ENCODE measurements at regions not wholly inside any gene's neighbourhood (a gene's known extent, or its start where the extent isn't known, plus 50 kb on each side); places are given as distances from the start of the nearest gene placed in this dataset.

DNA sequence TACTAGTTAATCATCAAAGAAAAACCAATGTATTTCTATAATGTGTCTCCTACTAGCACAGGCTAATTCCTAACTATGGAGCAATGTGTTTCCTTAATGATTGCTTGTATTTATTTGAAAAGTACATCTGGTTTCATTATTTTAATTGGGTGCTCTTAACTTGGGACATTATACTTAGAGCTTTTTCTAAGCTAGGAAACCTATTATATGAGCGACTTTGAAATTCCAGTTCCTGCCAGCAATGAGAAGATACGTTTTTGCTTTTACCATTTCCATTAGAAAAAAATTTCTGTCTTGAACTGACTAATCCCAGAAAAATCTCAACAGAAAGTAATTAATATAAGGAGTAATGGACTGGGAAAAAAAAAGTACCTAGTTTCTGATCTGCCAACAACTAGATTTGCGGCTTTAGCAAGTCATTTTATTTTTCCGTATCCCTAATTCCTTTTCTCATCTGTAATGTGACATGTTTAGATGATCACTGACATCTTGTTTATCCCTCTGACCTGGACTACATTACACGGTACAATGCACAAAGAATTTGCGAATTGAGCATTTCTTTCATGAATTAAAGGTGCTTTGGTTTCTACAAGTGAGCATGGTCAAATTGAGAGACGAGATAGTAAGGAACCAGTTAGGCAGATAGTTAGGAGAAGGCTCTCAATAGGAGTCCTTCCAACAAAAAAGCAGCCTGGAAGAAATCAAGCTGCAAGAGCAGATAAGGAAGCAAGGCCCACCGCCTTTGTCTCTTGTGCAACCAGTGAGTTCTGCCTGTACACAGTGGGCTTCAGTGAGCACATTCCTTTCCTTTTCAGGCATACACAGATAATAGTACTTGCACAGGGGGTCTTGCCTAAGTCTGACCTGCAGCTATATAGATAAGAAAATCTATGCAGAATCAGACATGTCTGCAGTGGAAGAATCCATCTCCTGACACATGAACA lies 1765.0 kb upstream of the FLRT2 start:
- no peaks in the 10 kb centered on the region for H3K4me1 Mint-ChIP-seq (ENCODE audit: low read depth)
- intact Hi-C loops (cut with micrococcal nuclease): no loop called here

DNA sequence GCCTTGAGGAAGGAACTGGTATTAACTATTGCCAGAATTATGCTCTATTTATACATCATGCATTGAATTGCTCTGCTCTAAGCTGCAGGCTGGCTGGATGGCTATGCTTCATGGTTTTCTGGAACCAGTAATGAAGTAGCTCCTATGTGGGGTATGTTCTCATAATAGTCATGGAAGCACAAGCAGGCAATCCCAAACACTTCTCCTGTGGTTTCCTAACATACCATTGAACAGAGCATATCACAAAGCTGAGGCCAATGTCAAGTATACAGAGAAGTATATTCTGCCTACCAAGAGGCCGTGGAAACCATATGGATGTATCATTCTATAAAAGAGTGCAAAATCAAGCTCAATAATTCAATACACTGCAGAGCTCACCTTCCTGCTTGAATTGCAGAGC lies 1752.4 kb upstream of the FLRT2 start:
- intact Hi-C loops (cut with micrococcal nuclease): no loop called here
- CTCF ChIA-PET: no interaction called here
- no peak overlapping the region for H3K4me3 Mint-ChIP-seq
- no peaks in the 10 kb centered on the region for H3K27me3 Mint-ChIP-seq (ENCODE audit: low read depth)
- no peaks in the 10 kb centered on the region for H3K4me1 Mint-ChIP-seq (ENCODE audit: low read depth)
- no peaks in the 10 kb centered on the region for H3K36me3 Mint-ChIP-seq (ENCODE audit: low read depth)
- H3K9me3 Mint-ChIP-seq: peaks cover 11% of the 10 kb centered on the region
- DNase-seq: no peak
- H3K27ac Mint-ChIP-seq: no peak overlapping the region

More for the DNA sequence above, 1765.0 kb upstream of the FLRT2 start:
- Mint-ChIP-seq H3K27me3 (ENCODE audit: low read depth) (no peaks in the 10 kb centered on the region), H3K4me3 (no peak overlapping the region), H3K9me3 (peaks cover 8% of the 10 kb centered on the region), H3K27ac (no peak overlapping the region), H3K36me3 (ENCODE audit: low read depth) (no peaks in the 10 kb centered on the region)
- DNase-seq: no peak
- CTCF ChIA-PET: no interaction called here

DNA sequence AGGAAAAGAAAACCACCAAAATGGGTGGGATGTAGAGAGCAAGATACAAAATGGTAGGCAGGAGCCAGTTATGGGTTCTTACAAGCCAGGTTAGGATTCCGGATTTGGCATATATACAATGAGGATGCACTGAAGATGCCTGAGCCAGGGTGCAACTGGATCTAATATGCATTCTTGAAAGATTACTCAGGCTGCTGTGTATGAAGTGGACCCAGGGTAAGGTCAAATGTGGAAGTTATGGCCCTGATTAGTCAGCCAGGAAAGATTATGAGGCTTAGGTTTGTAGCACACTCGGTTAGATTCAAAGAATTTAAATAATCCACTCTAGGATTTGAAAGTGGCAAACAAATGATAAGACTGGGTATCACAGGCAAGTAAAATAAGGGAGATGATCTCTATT lies 1750.7 kb upstream of the FLRT2 start:
- intact Hi-C loops (cut with micrococcal nuclease): no loop called here
- H3K9me3 Mint-ChIP-seq: peaks cover 11% of the 10 kb centered on the region
- no peaks in the 10 kb centered on the region for H3K36me3 Mint-ChIP-seq (ENCODE audit: low read depth)
- H3K4me1 Mint-ChIP-seq (ENCODE audit: low read depth): no peaks in the 10 kb centered on the region
- no peak overlapping the region for H3K4me3 Mint-ChIP-seq
- no peaks in the 10 kb centered on the region for H3K27me3 Mint-ChIP-seq (ENCODE audit: low read depth)
- DNase-seq: no peak
- no peak overlapping the region for H3K27ac Mint-ChIP-seq
- CTCF ChIA-PET: no interaction called here

DNA sequence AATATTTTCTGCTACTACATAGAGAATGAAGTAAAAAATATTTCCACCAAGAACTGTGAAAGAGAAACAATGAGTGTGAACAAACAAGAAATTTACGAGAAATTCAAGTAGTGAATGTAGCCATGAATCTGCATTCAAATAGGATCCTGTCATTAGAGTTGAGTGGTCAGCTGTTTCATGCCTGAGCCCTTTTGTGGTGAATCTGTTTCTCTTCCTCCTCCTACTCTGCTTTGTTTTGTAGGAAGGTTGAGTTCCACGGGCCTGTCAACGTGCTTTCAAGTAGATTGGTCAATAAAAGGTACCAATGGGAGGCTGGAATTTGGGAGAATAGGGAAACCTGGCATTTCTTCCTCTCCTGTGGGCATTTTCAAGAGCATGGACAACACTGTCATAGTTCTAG lies 1749.6 kb upstream of the FLRT2 start:
- peaks cover 10% of the 10 kb centered on the region for H3K9me3 Mint-ChIP-seq
- intact Hi-C loops (cut with micrococcal nuclease): no loop called here
- DNase-seq: no peak

DNA sequence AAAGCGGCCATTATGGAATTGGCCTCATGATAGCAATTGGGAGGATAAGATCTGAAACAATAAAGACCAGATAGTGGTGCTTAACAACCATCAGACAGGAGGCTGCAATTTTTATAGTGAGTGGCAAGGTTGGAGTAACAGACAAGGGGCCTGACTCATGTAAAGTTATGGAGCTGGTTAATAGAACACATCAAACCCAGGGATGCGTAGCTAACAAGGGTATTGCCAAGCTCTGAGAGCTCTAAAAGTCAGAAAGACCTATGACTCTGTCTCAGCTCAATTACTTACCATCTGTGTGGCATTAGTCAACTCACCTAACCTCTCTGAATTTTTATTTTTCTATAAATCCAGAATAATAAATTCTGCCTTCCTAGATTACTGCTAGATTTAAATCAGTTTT lies 1731.5 kb upstream of the FLRT2 start:
- Mint-ChIP-seq H3K4me1 (ENCODE audit: low read depth) (no peaks in the 10 kb centered on the region), H3K36me3 (ENCODE audit: low read depth) (no peaks in the 10 kb centered on the region), H3K9me3 (peaks cover 3% of the 10 kb centered on the region), H3K27ac (no peak overlapping the region), H3K27me3 (ENCODE audit: low read depth) (no peaks in the 10 kb centered on the region), H3K4me3 (no peak overlapping the region)
- CTCF ChIA-PET: no interaction called here
- no peak for DNase-seq
- intact Hi-C loops (cut with micrococcal nuclease): no loop called here

More for the DNA sequence above, 1749.6 kb upstream of the FLRT2 start:
- Mint-ChIP-seq H3K36me3 (ENCODE audit: low read depth) (no peaks in the 10 kb centered on the region), H3K4me3 (no peak overlapping the region), H3K27ac (no peak overlapping the region), H3K4me1 (ENCODE audit: low read depth) (no peaks in the 10 kb centered on the region), H3K27me3 (ENCODE audit: low read depth) (no peaks in the 10 kb centered on the region)
- CTCF ChIA-PET: no interaction called here

DNA sequence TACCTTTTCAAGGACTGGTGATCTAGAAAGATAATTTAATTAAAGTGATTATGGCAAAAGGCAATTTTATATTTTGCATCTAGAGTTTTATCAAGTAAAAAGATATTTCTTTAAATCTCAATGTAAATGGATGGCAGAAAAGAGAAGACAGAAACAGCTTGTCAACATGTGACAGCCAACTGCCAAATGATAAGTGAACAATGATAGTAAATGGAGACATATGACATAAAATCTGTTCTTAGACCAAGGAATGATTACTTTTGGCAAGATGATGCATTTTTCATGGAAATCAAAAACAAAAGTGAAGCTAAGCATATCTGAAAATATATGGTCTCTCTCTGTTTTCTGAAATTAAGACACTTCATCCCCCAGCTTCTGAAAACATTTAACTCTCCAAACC lies 1730.7 kb upstream of the FLRT2 start:
- Mint-ChIP-seq H3K4me3 (no peak overlapping the region), H3K27me3 (ENCODE audit: low read depth) (no peaks in the 10 kb centered on the region), H3K4me1 (ENCODE audit: low read depth) (no peaks in the 10 kb centered on the region), H3K36me3 (ENCODE audit: low read depth) (no peaks in the 10 kb centered on the region), H3K27ac (no peak overlapping the region), H3K9me3 (peaks cover 3% of the 10 kb centered on the region)
- intact Hi-C loops (cut with micrococcal nuclease): no loop called here
- CTCF ChIA-PET: no interaction called here
- DNase-seq: no peak

DNA sequence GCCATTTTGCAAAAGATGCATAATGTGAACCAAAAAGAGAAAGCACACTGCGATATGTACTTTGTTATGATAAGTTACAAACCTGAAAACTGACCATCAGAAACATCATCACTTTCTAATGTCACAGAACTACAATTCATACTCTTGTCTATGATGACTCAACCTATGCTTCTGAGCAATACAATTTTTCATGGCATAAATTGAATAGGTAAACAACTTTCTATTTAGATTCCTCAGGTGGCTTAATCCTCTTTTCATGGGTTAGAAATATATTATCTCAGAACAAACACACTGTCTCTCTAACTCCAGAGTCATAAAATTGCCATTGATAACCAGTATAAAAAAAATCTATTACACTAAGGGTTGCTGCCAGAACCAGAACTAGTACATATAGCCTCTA lies 1715.0 kb upstream of the FLRT2 start:
- CTCF ChIA-PET: no interaction called here

DNA sequence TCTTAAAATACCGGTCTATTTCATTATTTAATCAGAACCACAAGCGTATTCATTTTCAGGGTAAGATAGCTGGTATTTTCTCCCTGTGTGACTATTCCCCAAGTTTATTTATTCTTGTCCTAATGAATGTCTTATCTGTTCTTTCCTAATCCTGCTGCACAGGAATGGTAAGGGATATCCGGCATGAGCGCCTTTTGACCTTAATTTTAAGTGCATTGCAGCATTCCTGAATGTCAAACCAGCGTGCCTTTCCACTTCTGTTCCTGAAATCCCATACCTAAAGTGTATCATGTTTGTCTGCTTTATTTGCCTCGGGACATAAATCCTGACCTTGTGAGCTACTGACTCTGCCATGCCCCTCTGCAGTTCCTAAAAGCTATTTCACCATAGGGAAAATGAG lies 1713.2 kb upstream of the FLRT2 start:
- Mint-ChIP-seq H3K4me1 (ENCODE audit: low read depth) (no peaks in the 10 kb centered on the region), H3K36me3 (ENCODE audit: low read depth) (no peaks in the 10 kb centered on the region), H3K27ac (no peak overlapping the region), H3K9me3 (no peaks in the 10 kb centered on the region), H3K27me3 (ENCODE audit: low read depth) (no peaks in the 10 kb centered on the region), H3K4me3 (no peak overlapping the region)
- intact Hi-C loops (cut with micrococcal nuclease): no loop called here
- DNase-seq: no peak
- CTCF ChIA-PET: no interaction called here

More for the DNA sequence above, 1715.0 kb upstream of the FLRT2 start:
- peaks cover 4% of the 10 kb centered on the region for H3K9me3 Mint-ChIP-seq
- H3K27ac Mint-ChIP-seq: no peak overlapping the region
- no peak overlapping the region for H3K4me3 Mint-ChIP-seq
- no peaks in the 10 kb centered on the region for H3K36me3 Mint-ChIP-seq (ENCODE audit: low read depth)
- no peak for DNase-seq
- intact Hi-C loops (cut with micrococcal nuclease): no loop called here
- H3K27me3 Mint-ChIP-seq (ENCODE audit: low read depth): no peaks in the 10 kb centered on the region
- H3K4me1 Mint-ChIP-seq (ENCODE audit: low read depth): no peaks in the 10 kb centered on the region

DNA sequence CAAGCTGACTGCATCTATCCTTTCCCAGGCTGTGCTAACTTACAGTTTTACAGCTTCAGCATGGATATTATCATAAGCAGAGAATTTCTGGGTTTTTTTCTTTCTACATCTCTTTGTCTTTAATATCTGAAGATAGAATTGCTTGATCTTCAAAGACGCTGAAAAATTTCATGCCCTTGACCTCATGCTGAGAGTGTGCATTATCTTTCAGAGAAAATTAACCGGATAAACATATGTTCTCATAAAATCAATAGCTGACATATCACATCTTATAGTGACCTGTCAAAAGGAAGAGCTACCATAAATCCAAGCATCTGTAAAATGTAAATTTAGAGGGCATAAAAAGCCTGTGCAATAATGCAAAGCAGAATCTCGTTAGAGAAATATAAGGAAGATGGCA lies 1704.1 kb upstream of the FLRT2 start:
- DNase-seq: no peak
- no peaks in the 10 kb centered on the region for H3K36me3 Mint-ChIP-seq (ENCODE audit: low read depth)
- H3K9me3 Mint-ChIP-seq: peaks cover 6% of the 10 kb centered on the region
- H3K4me1 Mint-ChIP-seq (ENCODE audit: low read depth): no peaks in the 10 kb centered on the region
- H3K27me3 Mint-ChIP-seq (ENCODE audit: low read depth): no peaks in the 10 kb centered on the region
- CTCF ChIA-PET: no interaction called here
- H3K4me3 Mint-ChIP-seq: no peak overlapping the region
- intact Hi-C loops (cut with micrococcal nuclease): no loop called here
- H3K27ac Mint-ChIP-seq: no peak overlapping the region

DNA sequence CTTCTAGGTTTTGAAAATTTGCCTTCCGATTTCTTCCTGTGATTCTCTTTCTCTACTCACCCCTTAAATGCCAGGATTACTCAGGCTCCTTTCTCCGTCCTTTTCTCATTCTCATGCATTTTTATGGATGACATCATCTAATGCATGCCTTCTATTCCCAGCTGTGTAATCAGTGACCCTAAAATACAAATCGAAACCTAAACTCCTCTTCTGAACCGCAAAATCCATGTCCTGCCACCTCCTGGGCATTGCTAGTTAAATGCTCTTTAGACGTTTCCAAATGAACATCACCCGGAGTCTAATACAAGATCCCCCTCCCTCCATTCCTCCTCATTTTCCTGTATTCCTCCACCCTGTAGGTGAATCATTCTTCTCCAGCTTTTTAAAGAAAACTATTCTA lies 1703.1 kb upstream of the FLRT2 start:
- CTCF ChIA-PET: no interaction called here
- H3K9me3 Mint-ChIP-seq: peaks cover 6% of the 10 kb centered on the region
- DNase-seq: no peak
- no peaks in the 10 kb centered on the region for H3K4me1 Mint-ChIP-seq (ENCODE audit: low read depth)
- no peak overlapping the region for H3K4me3 Mint-ChIP-seq
- intact Hi-C loops (cut with micrococcal nuclease): no loop called here
- no peaks in the 10 kb centered on the region for H3K36me3 Mint-ChIP-seq (ENCODE audit: low read depth)
- H3K27me3 Mint-ChIP-seq (ENCODE audit: low read depth): no peaks in the 10 kb centered on the region
- H3K27ac Mint-ChIP-seq: no peak overlapping the region

DNA sequence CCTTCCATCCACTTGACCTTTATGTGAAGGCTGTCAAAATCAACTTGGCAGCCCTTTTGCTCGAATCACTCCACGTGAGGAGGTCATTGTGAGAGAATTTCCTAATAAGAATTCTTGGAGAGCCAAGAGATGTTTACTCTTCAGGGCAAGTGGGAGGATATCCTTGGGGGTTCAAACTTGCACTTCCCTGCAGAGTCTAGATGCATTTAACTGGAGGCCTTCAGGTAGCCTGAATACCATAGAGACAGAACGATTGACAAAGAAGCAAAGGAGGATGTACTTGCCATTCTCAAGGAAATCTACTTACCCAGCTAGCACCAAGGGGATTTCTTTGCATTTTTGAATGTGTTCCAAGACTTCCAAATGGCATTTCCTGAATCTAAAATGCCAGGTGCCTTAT lies 1702.6 kb upstream of the FLRT2 start:
- Mint-ChIP-seq H3K4me1 (ENCODE audit: low read depth) (no peaks in the 10 kb centered on the region), H3K27me3 (ENCODE audit: low read depth) (no peaks in the 10 kb centered on the region), H3K36me3 (ENCODE audit: low read depth) (no peaks in the 10 kb centered on the region), H3K9me3 (peaks cover 6% of the 10 kb centered on the region), H3K4me3 (no peak overlapping the region), H3K27ac (no peak overlapping the region)
- CTCF ChIA-PET: no interaction called here
- intact Hi-C loops (cut with micrococcal nuclease): no loop called here
- DNase-seq: no peak

DNA sequence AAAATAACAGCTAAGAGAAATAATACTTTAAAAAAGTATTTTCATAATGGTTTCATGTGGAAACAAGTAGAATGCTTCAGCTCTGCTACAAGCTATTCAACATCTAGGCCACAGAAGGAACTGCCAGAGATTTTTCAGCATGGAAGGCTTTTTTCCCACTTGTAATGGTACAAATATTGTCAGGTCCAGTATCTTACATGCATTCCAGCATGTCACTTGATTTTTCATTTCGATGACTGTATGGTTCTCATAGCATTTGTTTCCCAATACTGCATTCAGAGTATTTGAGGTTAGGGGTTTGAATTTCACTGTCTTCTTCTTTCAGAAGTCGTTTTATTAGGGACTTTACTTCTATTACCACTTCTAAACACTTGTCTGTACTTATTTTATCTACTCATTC lies 1701.5 kb upstream of the FLRT2 start:
- CTCF ChIA-PET: no interaction called here
- Mint-ChIP-seq H3K36me3 (ENCODE audit: low read depth) (no peaks in the 10 kb centered on the region), H3K27ac (no peak overlapping the region), H3K4me1 (ENCODE audit: low read depth) (no peaks in the 10 kb centered on the region), H3K27me3 (ENCODE audit: low read depth) (no peaks in the 10 kb centered on the region), H3K9me3 (peaks cover 6% of the 10 kb centered on the region), H3K4me3 (no peak overlapping the region)
- no peak for DNase-seq
- intact Hi-C loops (cut with micrococcal nuclease): no loop called here

DNA sequence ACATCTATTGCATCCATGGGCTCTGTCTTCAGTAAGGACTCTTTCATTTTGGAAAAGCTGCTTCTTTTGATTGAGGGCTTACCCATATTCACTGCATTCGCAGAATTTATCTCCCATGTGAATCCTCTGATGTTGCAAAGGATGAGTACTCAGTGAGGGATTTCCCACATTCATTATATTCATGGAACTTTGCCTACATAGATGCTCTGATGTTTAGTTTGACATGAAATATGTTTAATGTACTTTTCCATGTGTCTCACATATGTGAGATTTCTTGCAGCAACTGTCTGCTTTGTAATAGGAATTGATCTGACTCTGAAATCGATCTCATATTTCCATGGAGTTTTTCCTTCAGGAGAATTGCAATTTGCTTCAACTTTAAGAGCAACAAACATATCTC lies 1699.6 kb upstream of the FLRT2 start:
- no peak for DNase-seq
- no peak overlapping the region for H3K27ac Mint-ChIP-seq
- intact Hi-C loops (cut with micrococcal nuclease): no loop called here
- H3K36me3 Mint-ChIP-seq (ENCODE audit: low read depth): no peaks in the 10 kb centered on the region
- CTCF ChIA-PET: no interaction called here
- peaks cover 6% of the 10 kb centered on the region for H3K9me3 Mint-ChIP-seq
- H3K27me3 Mint-ChIP-seq (ENCODE audit: low read depth): no peaks in the 10 kb centered on the region
- H3K4me1 Mint-ChIP-seq (ENCODE audit: low read depth): no peaks in the 10 kb centered on the region
- no peak overlapping the region for H3K4me3 Mint-ChIP-seq

All from activated naive CD4-positive, alpha-beta T cell treated with anti-CD3 and anti-CD28 coated beads for 36 hours (primary cell).